B cell (primary cell): ENCODE measurements at regions not wholly inside any gene's neighbourhood (a gene's known extent, or its start where the extent isn't known, plus 50 kb on each side); places are given as distances from the start of the nearest gene placed in this dataset.

ENCODE experiments used
- ATAC-seq: fragments of 200-7000 bp; cut with Tn5 transposase; one replicate; pipeline ENCODE4 v1.10.0; 2021; ENCODE audit warnings: low read depth, mild to moderate bottlenecking, moderate number of reproducible peaks, moderate library complexity
- CTCF ChIA-PET: fragments of 350-600 bp; sonication (Branson Sonifier 250); formaldehyde crosslinking; loops from one replicate; lab custom pipeline; 2021; ENCODE audit warnings: antibody characterized with exemption, inconsistent platforms; lab: Charles Lee
- POLR2A ChIA-PET: fragments of 350-600 bp; sonication (Branson Sonifier 250); formaldehyde crosslinking; loops from one replicate; lab custom pipeline; 2021; ENCODE audit warnings: antibody characterized with exemption; lab: Charles Lee
- DNase-seq: peaks from one replicate; pipeline ENCODE4 v3.0.0; 2013
- H2AFZ ChIP-seq: 2 replicates; pipeline ENCODE4 v1.6.1; 2012; ENCODE audit warnings: mild to moderate bottlenecking, low read depth, low read length; ENCODE audit not compliant: insufficient read depth, poor library complexity, severe bottlenecking
- H3K27ac ChIP-seq, 2 donors: 1 replicate in 1 of 2; 2 replicates in 1 of 2; pipeline ENCODE4 v1.5.1; 2012 to 2013; ENCODE audit warnings: low read length in 2 of 2, mild to moderate bottlenecking in 2 of 2, moderate library complexity in 1 of 2
- H3K27me3 ChIP-seq, 4 experiments: fragments of 200-600 bp in 1 of 4; sonication (generic) in 1 of 4; replicated peaks in 1 of 4; 1 replicate in 2 of 4; 2 replicates in 2 of 4; pipeline versions ENCODE4 v1.6.1 to v1.7.0; 2013 to 2016; ENCODE audit warnings: low read length in 3 of 4, mild to moderate bottlenecking in 2 of 4, mixed read lengths in 1 of 4, moderate library complexity in 1 of 4; ENCODE audit not compliant: insufficient read depth in 4 of 4, control insufficient read depth in 3 of 4; ENCODE audit errors: control extremely low read depth in 1 of 4
- H3K36me3 ChIP-seq, 2 experiments: replicated peaks in 1 of 2; 1 replicate in 1 of 2; 2 replicates in 1 of 2; pipeline versions ENCODE4 v1.6.1 to v1.7.1; 2013; ENCODE audit warnings: low read length in 1 of 2; ENCODE audit not compliant: insufficient read depth in 2 of 2, control insufficient read depth in 1 of 2; ENCODE audit errors: control extremely low read depth in 1 of 2, extremely low read depth in 1 of 2
- H3K4me1 ChIP-seq, 2 donors: fragments of 200-600 bp in 1 of 2; sonication (generic) in 1 of 2; 1 replicate in 1 of 2; 2 replicates in 1 of 2; pipeline versions ENCODE4 v1.5.1 to v1.6.1; 2013 to 2017; ENCODE audit warnings: low read length in 2 of 2; ENCODE audit not compliant: control insufficient read depth in 2 of 2, insufficient read depth in 2 of 2
- H3K4me2 ChIP-seq: replicated peaks from 2 replicates; pipeline ENCODE3; 2012; ENCODE audit warnings: mild to moderate bottlenecking, low read depth, low read length; ENCODE audit not compliant: poor library complexity, severe bottlenecking
- H3K4me3 ChIP-seq, 5 experiments: fragments of 200-600 bp in 1 of 5; sonication (generic) in 1 of 5; 1 replicate in 3 of 5; 2 replicates in 2 of 5; pipeline versions ENCODE4 v1.5.1 to v1.7.0; 2011 to 2016; ENCODE audit warnings: low read length in 4 of 5, mild to moderate bottlenecking in 4 of 5, low read depth in 2 of 5, control low read depth in 1 of 5, moderate library complexity in 1 of 5; ENCODE audit not compliant: insufficient read depth in 1 of 5; ENCODE audit errors: control extremely low read depth in 1 of 5, extremely low read depth in 1 of 5
- H3K79me2 ChIP-seq: fragments of 200-600 bp; sonication (generic); one replicate; pipeline ENCODE4 v1.6.0; 2016; ENCODE audit warnings: low read length; ENCODE audit not compliant: control insufficient read depth, insufficient read depth
- H3K9ac ChIP-seq: fragments of 200-600 bp; sonication (generic); 2 replicates; pipeline ENCODE4 v1.6.1; 2017; ENCODE audit warnings: mild to moderate bottlenecking, low read length, moderate library complexity
- H3K9me3 ChIP-seq, 3 donors: one replicate each; pipeline versions ENCODE4 v1.6.1 to v1.7.1; 2013; ENCODE audit warnings: low read length in 2 of 3; ENCODE audit not compliant: control insufficient read depth in 2 of 3, insufficient read depth in 1 of 3; ENCODE audit errors: control extremely low read depth in 1 of 3
- H4K20me1 ChIP-seq: 2 replicates; pipeline ENCODE4 v1.6.0; 2012; ENCODE audit warnings: mild to moderate bottlenecking, low read length; ENCODE audit not compliant: insufficient read depth, control insufficient read depth, poor library complexity, severe bottlenecking
- H3K27ac Mint-ChIP-seq: one replicate; pipeline ENCODE4 v1.8.0; 2021; ENCODE audit warnings: mixed read lengths
- H3K27me3 Mint-ChIP-seq: one replicate; pipeline ENCODE4 v1.8.0; 2021; ENCODE audit warnings: mixed read lengths
- H3K4me1 Mint-ChIP-seq: one replicate; pipeline ENCODE4 v1.8.0; 2021; ENCODE audit warnings: mixed read lengths
- H3K4me3 Mint-ChIP-seq: one replicate; pipeline ENCODE4 v1.8.0; 2021; ENCODE audit warnings: mixed read lengths
- H3K9me3 Mint-ChIP-seq: one replicate; pipeline ENCODE4 v1.8.0; 2022; ENCODE audit warnings: mixed read lengths; ENCODE audit not compliant: insufficient read depth
- EZH2 ChIP-seq: IDR thresholded peaks from 2 replicates; pipeline ENCODE4 v1.6.1; 2012; ENCODE audit warnings: borderline replicate concordance, low read depth, mild to moderate bottlenecking, moderate library complexity, low read length; ENCODE audit not compliant: insufficient read depth, poor library complexity, severe bottlenecking
- WGBS: methylation state at CpG from one replicate; pipeline ENCODE4 v1.1.5; 2013; ENCODE audit warnings: missing lambda C conversion rate; ENCODE audit not compliant: insufficient coverage; 5-methylcytosine and 5-hydroxymethylcytosine counted together
- intact Hi-C: fragments of 100-400 bp; cut with micrococcal nuclease; formaldehyde crosslinking; loops from one replicate; pipeline ENCODE4 v1.10.0; 2022
- TF ChIP-seq, protein P1 (sequence below): fragments of 200-600 bp; IDR thresholded peaks from one replicate; pipeline ENCODE4 v1.8.0; 2022; ENCODE audit warnings: antibody characterized with exemption, mild to moderate bottlenecking

DNA sequence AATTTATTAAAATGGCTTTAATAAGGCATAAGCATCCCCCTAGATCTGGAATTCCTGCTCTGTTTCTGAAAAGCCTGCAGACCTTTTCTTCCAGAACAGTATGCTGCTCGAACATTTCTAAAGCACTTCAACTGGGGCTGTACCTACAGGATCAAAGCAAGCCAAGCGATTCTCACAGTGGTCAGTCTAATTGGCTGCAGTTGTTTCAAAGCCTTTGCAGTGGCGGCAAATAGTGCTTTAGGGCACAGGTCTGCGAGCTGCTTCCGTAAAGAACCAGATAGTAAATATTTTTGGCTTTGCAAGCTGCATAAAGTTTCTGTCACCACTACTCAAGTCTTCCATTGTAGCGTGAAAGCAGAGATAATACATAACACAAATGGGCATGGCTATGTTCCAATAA is 88.9 kb upstream of the FBXL4 start:
- no peaks in the 10 kb centered on the region for H4K20me1 ChIP-seq
- ATAC-seq, result no peak
- H3K27ac ChIP-seq, result no peak overlapping the region
- no peak overlapping the region for H3K4me3 ChIP-seq
- no peaks in the 10 kb centered on the region for H3K27me3 ChIP-seq
- POLR2A ChIA-PET, result no interaction called here
- no peaks in the 10 kb centered on the region for H3K4me1 ChIP-seq
- DNase-seq, result no peak
- Mint-ChIP-seq H3K9me3 (no peaks in the 10 kb centered on the region), H3K4me3 (no peak overlapping the region), H3K4me1 (no peaks in the 10 kb centered on the region), H3K27me3 (peaks cover 13% of the 10 kb centered on the region), H3K27ac (no peak overlapping the region)
- H3K36me3 ChIP-seq, result no peaks in the 10 kb centered on the region
- H3K9ac ChIP-seq, result no peak overlapping the region
- H3K4me2 ChIP-seq, result no peak overlapping the region
- 85% methylated on average over 3 of the region's 6 CpGs for WGBS
- H3K9me3 ChIP-seq, result no peaks in the 10 kb centered on the region
- CTCF ChIA-PET, result no interaction called here
- no peaks in the 10 kb centered on the region for H3K79me2 ChIP-seq
- intact Hi-C loops, result no loop called here
- H2AFZ ChIP-seq, result no peak overlapping the region
- TF ChIP-seq, protein P1, sequence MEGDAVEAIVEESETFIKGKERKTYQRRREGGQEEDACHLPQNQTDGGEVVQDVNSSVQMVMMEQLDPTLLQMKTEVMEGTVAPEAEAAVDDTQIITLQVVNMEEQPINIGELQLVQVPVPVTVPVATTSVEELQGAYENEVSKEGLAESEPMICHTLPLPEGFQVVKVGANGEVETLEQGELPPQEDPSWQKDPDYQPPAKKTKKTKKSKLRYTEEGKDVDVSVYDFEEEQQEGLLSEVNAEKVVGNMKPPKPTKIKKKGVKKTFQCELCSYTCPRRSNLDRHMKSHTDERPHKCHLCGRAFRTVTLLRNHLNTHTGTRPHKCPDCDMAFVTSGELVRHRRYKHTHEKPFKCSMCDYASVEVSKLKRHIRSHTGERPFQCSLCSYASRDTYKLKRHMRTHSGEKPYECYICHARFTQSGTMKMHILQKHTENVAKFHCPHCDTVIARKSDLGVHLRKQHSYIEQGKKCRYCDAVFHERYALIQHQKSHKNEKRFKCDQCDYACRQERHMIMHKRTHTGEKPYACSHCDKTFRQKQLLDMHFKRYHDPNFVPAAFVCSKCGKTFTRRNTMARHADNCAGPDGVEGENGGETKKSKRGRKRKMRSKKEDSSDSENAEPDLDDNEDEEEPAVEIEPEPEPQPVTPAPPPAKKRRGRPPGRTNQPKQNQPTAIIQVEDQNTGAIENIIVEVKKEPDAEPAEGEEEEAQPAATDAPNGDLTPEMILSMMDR, result no peak

DNA sequence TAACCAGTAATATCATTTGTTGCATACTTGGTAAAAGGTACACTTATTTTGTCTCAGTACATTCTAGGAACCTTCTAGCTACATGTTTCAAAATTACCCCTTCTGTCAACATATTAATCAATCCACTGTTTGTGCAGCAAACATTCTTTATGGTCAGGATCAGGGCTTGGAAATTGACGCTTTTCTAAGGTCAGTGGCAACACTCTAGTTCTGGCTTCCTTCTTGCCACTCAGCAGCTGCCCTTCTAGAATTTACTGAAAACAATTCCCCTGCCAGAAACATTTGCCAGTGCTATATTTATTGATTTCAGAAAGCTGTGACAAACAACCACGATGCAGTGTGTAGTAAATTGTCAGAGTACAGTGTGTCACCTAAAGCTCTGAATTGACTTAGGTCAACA is 84.7 kb upstream of the FBXL4 start:
- no peaks in the 10 kb centered on the region for H3K36me3 ChIP-seq
- Mint-ChIP-seq H3K27me3 (peaks cover 11% of the 10 kb centered on the region), H3K9me3 (no peaks in the 10 kb centered on the region), H3K4me1 (no peaks in the 10 kb centered on the region), H3K4me3 (no peak overlapping the region), H3K27ac (no peak overlapping the region)
- DNase-seq (no peak), ATAC-seq (no peak)
- no peak overlapping the region for H2AFZ ChIP-seq
- H3K27me3 ChIP-seq, result no peaks in the 10 kb centered on the region
- H3K9me3 ChIP-seq, result no peaks in the 10 kb centered on the region
- H3K9ac ChIP-seq, result no peak overlapping the region
- intact Hi-C loops, result no loop called here
- H3K79me2 ChIP-seq, result no peaks in the 10 kb centered on the region
- no peaks in the 10 kb centered on the region for H4K20me1 ChIP-seq
- no peak overlapping the region for H3K4me2 ChIP-seq
- no peak for TF ChIP-seq EZH2
- TF ChIP-seq, protein P1, result no peak
- no peak overlapping the region for H3K27ac ChIP-seq
- no peak overlapping the region for H3K4me3 ChIP-seq
- POLR2A ChIA-PET, result no interaction called here
- 90% methylated on average over 2 of the region's 2 CpGs for WGBS
- no peaks in the 10 kb centered on the region for H3K4me1 ChIP-seq
- CTCF ChIA-PET, result no interaction called here
